BJ (cell line): ENCODE measurements at regions not wholly inside any gene's neighbourhood (a gene's known extent, or its start where the extent isn't known, plus 50 kb on each side); places are given as distances from the start of the nearest gene placed in this dataset.

ENCODE experiments used
- CTCF ChIA-PET: fragments of 350-600 bp; formaldehyde crosslinking; extraction: SDS; loops from one replicate; lab custom pipeline; 2021; ENCODE audit warnings: antibody characterized with exemption, inconsistent platforms; lab: Yijun Ruan, JAX
- POLR2A ChIA-PET: fragments of 300-600 bp; sonication (Branson Sonifier 250); formaldehyde crosslinking; extraction: SDS; loops from one replicate; lab custom pipeline; 2021; ENCODE audit warnings: antibody characterized with exemption; lab: Charles Lee
- DNase-seq: peaks from one replicate; pipeline ENCODE4 v3.0.0-alpha.2; 2011; ENCODE audit warnings: low read depth
- H3K27me3 ChIP-seq: 2 replicates; pipeline ENCODE4 v1.6.0; 2011; ENCODE audit warnings: low read length; ENCODE audit not compliant: control insufficient read depth, insufficient read depth
- H3K36me3 ChIP-seq: 2 replicates; pipeline ENCODE4 v1.5.1; 2011; ENCODE audit warnings: low read length; ENCODE audit not compliant: control insufficient read depth, insufficient read depth
- H3K4me3 ChIP-seq: 2 replicates; pipeline ENCODE4 v1.5.1; 2011; ENCODE audit warnings: low read depth, mild to moderate bottlenecking, control low read depth, low read length
- TF ChIP-seq, protein P1 (sequence below): IDR thresholded peaks from 2 replicates; pipeline ENCODE4 v1.5.1; 2011; ENCODE audit warnings: low read depth, mild to moderate bottlenecking, control low read depth, inconsistent platforms, low read length, moderate library complexity; ENCODE audit not compliant: insufficient read depth

- POLR2A ChIA-PET: no interaction called here
- DNase-seq: no peak
- no peak overlapping the region for H3K4me3 ChIP-seq
- no peaks in the 10 kb centered on the region for H3K36me3 ChIP-seq
- no peaks in the 10 kb centered on the region for H3K27me3 ChIP-seq
- CTCF ChIA-PET: interaction anchor here (0.9 kb wide), 1 partner anchor 12 kb away, joined by 3 read pairs; no protein-coding TSS in a partner anchor
- TF ChIP-seq, protein P1, sequence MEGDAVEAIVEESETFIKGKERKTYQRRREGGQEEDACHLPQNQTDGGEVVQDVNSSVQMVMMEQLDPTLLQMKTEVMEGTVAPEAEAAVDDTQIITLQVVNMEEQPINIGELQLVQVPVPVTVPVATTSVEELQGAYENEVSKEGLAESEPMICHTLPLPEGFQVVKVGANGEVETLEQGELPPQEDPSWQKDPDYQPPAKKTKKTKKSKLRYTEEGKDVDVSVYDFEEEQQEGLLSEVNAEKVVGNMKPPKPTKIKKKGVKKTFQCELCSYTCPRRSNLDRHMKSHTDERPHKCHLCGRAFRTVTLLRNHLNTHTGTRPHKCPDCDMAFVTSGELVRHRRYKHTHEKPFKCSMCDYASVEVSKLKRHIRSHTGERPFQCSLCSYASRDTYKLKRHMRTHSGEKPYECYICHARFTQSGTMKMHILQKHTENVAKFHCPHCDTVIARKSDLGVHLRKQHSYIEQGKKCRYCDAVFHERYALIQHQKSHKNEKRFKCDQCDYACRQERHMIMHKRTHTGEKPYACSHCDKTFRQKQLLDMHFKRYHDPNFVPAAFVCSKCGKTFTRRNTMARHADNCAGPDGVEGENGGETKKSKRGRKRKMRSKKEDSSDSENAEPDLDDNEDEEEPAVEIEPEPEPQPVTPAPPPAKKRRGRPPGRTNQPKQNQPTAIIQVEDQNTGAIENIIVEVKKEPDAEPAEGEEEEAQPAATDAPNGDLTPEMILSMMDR: no peak
Observed at GRCh38 chr4:66628146-66628545, 917.2 kb downstream of the CENPC start.

DNA sequence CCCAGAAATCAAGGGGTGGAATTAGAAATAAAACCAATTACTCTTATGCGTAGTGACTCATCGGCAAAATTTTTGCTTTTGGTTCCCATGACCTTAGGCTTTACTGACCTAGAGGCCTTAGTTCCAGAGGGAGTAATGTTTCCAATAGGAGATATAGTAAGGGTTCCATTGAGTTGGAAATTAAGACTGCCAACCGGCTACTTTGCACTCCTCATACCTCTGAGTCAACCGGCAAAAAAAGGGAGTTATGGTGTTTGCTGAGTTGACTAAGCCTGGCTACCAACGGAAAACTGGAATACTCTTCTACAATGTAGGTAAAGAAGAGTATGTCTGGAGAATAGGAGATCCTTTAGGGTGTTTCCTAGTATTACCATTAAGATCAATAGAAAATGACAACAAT lies 919.8 kb downstream of the CENPC start:
- TF ChIP-seq, protein P1: no peak
- H3K27me3 ChIP-seq: no peaks in the 10 kb centered on the region
- no peaks in the 10 kb centered on the region for H3K36me3 ChIP-seq
- DNase-seq: no peak
- ChIA-PET POLR2A (no interaction called here), CTCF (no interaction called here)
- no peak overlapping the region for H3K4me3 ChIP-seq

DNA sequence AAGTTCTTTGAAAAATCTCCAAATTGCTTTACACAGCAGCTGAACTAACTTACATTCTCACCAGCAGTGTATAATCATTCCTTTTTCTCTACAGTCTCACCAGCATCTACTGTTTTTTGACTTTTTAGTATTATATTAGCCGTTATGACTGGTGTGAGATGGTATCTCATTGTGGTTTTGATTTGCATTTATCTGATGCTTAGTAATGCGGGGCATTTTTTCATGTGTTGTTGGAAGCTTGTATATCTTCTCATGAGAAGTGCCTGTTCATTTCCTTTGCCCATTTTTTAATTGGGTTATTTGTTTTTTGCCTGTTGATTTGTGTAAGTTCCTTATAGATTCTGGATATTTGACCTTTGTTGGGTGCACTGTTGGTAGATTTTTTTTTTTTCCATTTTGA lies 931.7 kb downstream of the CENPC start:
- TF ChIP-seq, protein P1: no peak
- ChIA-PET POLR2A (no interaction called here), CTCF (no interaction called here)
- no peaks in the 10 kb centered on the region for H3K27me3 ChIP-seq
- no peak for DNase-seq
- H3K36me3 ChIP-seq: no peaks in the 10 kb centered on the region
- no peak overlapping the region for H3K4me3 ChIP-seq

DNA sequence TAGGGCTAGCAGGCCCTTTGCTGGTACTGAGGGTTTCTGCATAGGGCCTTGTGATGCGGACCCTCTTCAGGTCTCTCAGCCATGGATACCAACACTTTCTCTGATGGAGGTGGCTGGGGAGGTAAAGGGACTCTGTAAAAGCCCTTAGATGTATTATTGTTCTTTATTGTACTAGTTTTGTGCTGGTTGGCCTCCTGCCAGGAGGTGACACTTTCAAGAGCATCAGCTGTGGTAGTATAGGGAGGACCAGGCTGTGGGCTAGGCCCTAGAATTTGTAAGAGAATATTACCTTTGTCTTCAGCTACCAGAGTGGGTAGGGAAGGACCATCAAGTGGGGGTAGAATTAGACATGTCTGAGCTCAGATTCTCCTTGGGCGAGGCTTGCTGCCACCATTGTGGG lies 936.3 kb downstream of the CENPC start:
- POLR2A ChIA-PET: no interaction called here
- CTCF ChIA-PET: no interaction called here
- Histone ChIP-seq H3K27me3 (no peaks in the 10 kb centered on the region), H3K36me3 (no peaks in the 10 kb centered on the region), H3K4me3 (no peak overlapping the region)
- no peak for DNase-seq
- TF ChIP-seq, protein P1: no peak

- Histone ChIP-seq H3K27me3 (no peaks in the 10 kb centered on the region), H3K4me3 (no peak overlapping the region), H3K36me3 (no peaks in the 10 kb centered on the region)
- DNase-seq: no peak
- ChIA-PET POLR2A (no interaction called here), CTCF (no interaction called here)
- TF ChIP-seq, protein P1: no peak
Observed at GRCh38 chr4:66606908-66607307, 936.6 kb upstream of the EPHA5 start.
